ENCODE measurements at regions not wholly inside any gene's neighbourhood (a gene's known extent, or its start where the extent isn't known, plus 50 kb on each side); places are given as distances from the start of the nearest gene placed in this dataset.

DNA sequence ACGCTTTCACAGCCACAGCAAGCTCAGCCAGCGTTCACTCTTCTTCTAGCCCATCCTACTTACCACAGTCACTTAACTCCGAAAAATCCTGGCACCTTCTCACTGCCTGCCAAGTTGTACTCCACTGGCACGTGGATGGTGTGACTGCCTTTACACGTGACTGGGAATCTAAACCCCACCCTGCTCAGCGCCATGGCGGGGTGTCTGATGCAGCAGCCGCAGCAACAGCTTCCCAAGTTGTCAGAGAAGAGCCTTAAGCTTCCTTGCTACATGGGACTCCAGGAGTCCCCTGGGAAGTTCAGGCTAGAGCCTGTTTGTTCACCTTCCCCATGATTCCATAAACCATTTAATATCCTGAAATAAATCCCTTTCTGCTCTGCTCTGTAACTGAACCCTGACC, 61.9 kb upstream of the FOXC1 start:
- H3K9me2 ChIP-seq (replicated peaks; ENCODE audit: insufficient read depth, low read length): no peaks in the 10 kb centered on the region
- H3K4me2 ChIP-seq (ENCODE audit: low read depth, low read length): no peak overlapping the region
- no peaks in the 10 kb centered on the region for H3K27me3 ChIP-seq (replicated peaks; ENCODE audit: insufficient read depth, low read length)
- no peak overlapping the region for H3K27ac ChIP-seq (ENCODE audit: low read length)
- no peak overlapping the region for H2AFZ ChIP-seq (ENCODE audit: low read length)
- no peaks in the 10 kb centered on the region for H3K4me1 ChIP-seq (ENCODE audit: low read length)
- H4K20me1 ChIP-seq (ENCODE audit: insufficient read depth, low read length): no peaks in the 10 kb centered on the region
- TF ChIP-seq, protein P1, sequence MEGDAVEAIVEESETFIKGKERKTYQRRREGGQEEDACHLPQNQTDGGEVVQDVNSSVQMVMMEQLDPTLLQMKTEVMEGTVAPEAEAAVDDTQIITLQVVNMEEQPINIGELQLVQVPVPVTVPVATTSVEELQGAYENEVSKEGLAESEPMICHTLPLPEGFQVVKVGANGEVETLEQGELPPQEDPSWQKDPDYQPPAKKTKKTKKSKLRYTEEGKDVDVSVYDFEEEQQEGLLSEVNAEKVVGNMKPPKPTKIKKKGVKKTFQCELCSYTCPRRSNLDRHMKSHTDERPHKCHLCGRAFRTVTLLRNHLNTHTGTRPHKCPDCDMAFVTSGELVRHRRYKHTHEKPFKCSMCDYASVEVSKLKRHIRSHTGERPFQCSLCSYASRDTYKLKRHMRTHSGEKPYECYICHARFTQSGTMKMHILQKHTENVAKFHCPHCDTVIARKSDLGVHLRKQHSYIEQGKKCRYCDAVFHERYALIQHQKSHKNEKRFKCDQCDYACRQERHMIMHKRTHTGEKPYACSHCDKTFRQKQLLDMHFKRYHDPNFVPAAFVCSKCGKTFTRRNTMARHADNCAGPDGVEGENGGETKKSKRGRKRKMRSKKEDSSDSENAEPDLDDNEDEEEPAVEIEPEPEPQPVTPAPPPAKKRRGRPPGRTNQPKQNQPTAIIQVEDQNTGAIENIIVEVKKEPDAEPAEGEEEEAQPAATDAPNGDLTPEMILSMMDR (IDR thresholded peaks at IDR 0.05; ENCODE audit: low read length): no peak
- TF ChIP-seq EZH2phosphoT487 (IDR thresholded peaks at IDR 0.05; ENCODE audit: low read length): no peak
- TF ChIP-seq EZH2 (optimal IDR thresholded peaks at IDR 0.05; ENCODE audit: low read depth, low read length): no peak
- H3K79me2 ChIP-seq (ENCODE audit: low read length): no peaks in the 10 kb centered on the region
- no peaks in the 10 kb centered on the region for H3K36me3 ChIP-seq (replicated peaks; ENCODE audit: insufficient read depth, low read length)
- no peak overlapping the region for H3K4me3 ChIP-seq (ENCODE audit: low read length)
- no peaks in the 10 kb centered on the region for H3F3A ChIP-seq (ENCODE audit: insufficient read depth, low read length)
- H3K9me3 ChIP-seq (replicated peaks; ENCODE audit: insufficient read depth, low read length): no peaks in the 10 kb centered on the region
- H3K9ac ChIP-seq (ENCODE audit: low read length): no peak overlapping the region
- DNase-seq: no peak

DNA sequence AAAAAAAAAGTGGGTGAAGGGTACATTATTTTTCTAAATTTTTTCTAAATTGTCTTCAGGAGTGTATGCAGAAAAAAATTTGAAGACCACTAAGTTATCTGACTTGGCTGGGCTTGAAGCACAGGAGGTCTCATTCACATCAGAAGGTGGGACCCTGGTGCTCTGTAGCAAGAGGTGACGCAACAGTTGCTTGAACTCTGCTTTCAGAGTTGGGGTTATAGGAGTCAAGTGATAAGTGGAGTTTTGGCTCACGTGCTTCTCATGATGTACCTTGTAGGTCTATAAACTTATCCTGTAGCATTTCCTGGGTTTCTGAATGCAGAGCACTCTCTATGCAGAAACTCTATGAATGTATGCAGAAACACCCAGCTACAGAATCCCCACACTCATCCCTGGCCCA, 58.5 kb upstream of the FOXC1 start:
- no peaks in the 10 kb centered on the region for H3K27me3 ChIP-seq (replicated peaks; ENCODE audit: insufficient read depth, low read length)
- TF ChIP-seq, protein P1 (IDR thresholded peaks at IDR 0.05; ENCODE audit: low read length): no peak
- TF ChIP-seq EZH2 (optimal IDR thresholded peaks at IDR 0.05; ENCODE audit: low read depth, low read length) (no peak), EZH2phosphoT487 (IDR thresholded peaks at IDR 0.05; ENCODE audit: low read length) (no peak)
- H3F3A ChIP-seq (ENCODE audit: insufficient read depth, low read length): no peaks in the 10 kb centered on the region
- H3K79me2 ChIP-seq (ENCODE audit: low read length): no peaks in the 10 kb centered on the region
- H3K9me3 ChIP-seq (replicated peaks; ENCODE audit: insufficient read depth, low read length): no peaks in the 10 kb centered on the region
- H3K36me3 ChIP-seq (replicated peaks; ENCODE audit: insufficient read depth, low read length): no peaks in the 10 kb centered on the region
- no peaks in the 10 kb centered on the region for H3K9me2 ChIP-seq (replicated peaks; ENCODE audit: insufficient read depth, low read length)
- DNase-seq: no peak
- H3K4me1 ChIP-seq (ENCODE audit: low read length): no peaks in the 10 kb centered on the region
- H3K4me2 ChIP-seq (ENCODE audit: low read depth, low read length): no peak overlapping the region
- no peak overlapping the region for H3K27ac ChIP-seq (ENCODE audit: low read length)
- no peaks in the 10 kb centered on the region for H4K20me1 ChIP-seq (ENCODE audit: insufficient read depth, low read length)
- no peak overlapping the region for H3K4me3 ChIP-seq (ENCODE audit: low read length)
- no peak overlapping the region for H2AFZ ChIP-seq (ENCODE audit: low read length)
- no peak overlapping the region for H3K9ac ChIP-seq (ENCODE audit: low read length)

DNA sequence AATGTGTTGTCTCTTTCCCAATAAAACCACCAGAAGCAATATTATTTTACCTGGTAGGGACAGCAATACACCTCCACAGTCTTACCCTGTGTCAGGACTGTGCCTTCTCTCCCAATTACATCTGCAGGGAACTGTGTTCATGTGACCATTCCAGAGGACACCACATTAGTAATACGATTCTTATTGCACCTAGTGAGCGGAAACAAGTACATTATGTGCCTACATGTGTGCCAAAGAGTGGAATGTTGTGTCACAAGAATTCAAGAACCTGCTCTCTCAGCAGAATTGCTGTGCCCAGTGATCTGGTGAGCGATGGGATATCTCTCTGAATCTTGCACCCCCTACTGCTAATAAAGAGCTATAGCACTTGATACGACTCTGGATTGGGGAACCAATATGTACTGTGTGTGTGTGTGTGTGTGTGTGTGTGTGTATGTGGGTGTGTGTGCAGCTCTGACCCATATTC, 57.4 kb upstream of the FOXC1 start:
- DNase-seq: peak; percentile 27

More for the DNA sequence above, 57.4 kb upstream of the FOXC1 start:
- Histone ChIP-seq H3K27me3 (replicated peaks; ENCODE audit: insufficient read depth, low read length) (no peaks in the 10 kb centered on the region), H3K9ac (ENCODE audit: low read length) (no peak overlapping the region), H3K4me2 (ENCODE audit: low read depth, low read length) (no peak overlapping the region), H2AFZ (ENCODE audit: low read length) (no peak overlapping the region), H3K79me2 (ENCODE audit: low read length) (no peaks in the 10 kb centered on the region), H3K9me3 (replicated peaks; ENCODE audit: insufficient read depth, low read length) (no peaks in the 10 kb centered on the region), H3K36me3 (replicated peaks; ENCODE audit: insufficient read depth, low read length) (no peaks in the 10 kb centered on the region), H3K9me2 (replicated peaks; ENCODE audit: insufficient read depth, low read length) (no peaks in the 10 kb centered on the region), H4K20me1 (ENCODE audit: insufficient read depth, low read length) (no peaks in the 10 kb centered on the region), H3K4me3 (ENCODE audit: low read length) (no peak overlapping the region), H3K4me1 (ENCODE audit: low read length) (no peaks in the 10 kb centered on the region), H3F3A (ENCODE audit: insufficient read depth, low read length) (no peaks in the 10 kb centered on the region), H3K27ac (ENCODE audit: low read length) (no peak overlapping the region)
- TF ChIP-seq, protein P1 (IDR thresholded peaks at IDR 0.05; ENCODE audit: low read length): peak; percentile 47
- TF ChIP-seq EZH2phosphoT487 (IDR thresholded peaks at IDR 0.05; ENCODE audit: low read length): no peak
